Muscle layer of duodenum (tissue), 2 donors: ENCODE measurements at regions not wholly inside any gene's neighbourhood (a gene's known extent, or its start where the extent isn't known, plus 50 kb on each side); places are given as distances from the start of the nearest gene placed in this dataset.

Experiments
- H3K27ac ChIP-seq: one replicate; pipeline ENCODE4 v1.7.0; 2013; ENCODE audit warnings: mild to moderate bottlenecking, low read length
- H3K27me3 ChIP-seq: one replicate; pipeline ENCODE4 v1.7.0; 2013; ENCODE audit warnings: low read depth, mild to moderate bottlenecking, control low read depth, low read length
- H3K36me3 ChIP-seq, 2 donors: one replicate each; pipeline ENCODE4 v1.7.0; 2013; ENCODE audit warnings: low read length in 2 of 2, control low read depth in 1 of 2, mild to moderate bottlenecking in 1 of 2; ENCODE audit not compliant: insufficient read depth in 2 of 2, control insufficient read depth in 1 of 2
- H3K4me1 ChIP-seq, 2 donors: one replicate each; pipeline ENCODE4 v1.7.0; 2013; ENCODE audit warnings: low read length in 2 of 2, mild to moderate bottlenecking in 2 of 2, control low read depth in 1 of 2, moderate library complexity in 1 of 2; ENCODE audit not compliant: insufficient read depth in 2 of 2, control insufficient read depth in 1 of 2
- H3K4me3 ChIP-seq, 2 donors: one replicate each; pipeline ENCODE4 v1.7.0; 2013; ENCODE audit warnings: low read length in 2 of 2, low read depth in 1 of 2, mild to moderate bottlenecking in 1 of 2
- H3K9me3 ChIP-seq, 2 donors: one replicate each; pipeline ENCODE4 v1.7.0; 2013; ENCODE audit warnings: low read length in 2 of 2, control low read depth in 1 of 2, mild to moderate bottlenecking in 1 of 2; ENCODE audit not compliant: control insufficient read depth in 1 of 2
- donor health status: healthy.

DNA sequence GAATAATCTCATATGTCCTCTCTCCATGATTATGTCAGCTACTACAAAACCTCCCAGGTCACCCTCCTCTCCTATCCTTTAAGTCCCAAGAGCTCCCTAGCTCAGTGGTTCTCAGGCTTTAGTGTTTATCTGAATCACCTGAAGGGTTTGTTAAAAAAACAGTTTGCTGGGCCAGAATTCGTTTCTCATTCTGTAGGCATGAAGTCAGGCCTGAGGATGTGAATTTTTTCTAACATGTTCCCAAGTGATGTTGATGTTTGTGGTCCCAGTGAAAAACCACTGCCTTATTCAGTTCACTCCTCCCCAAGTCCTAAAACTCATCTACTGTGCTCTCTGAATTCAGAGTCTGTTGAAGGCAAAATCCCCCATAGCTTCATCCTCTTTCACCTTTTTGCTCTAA, 241.4 kb downstream of the ETNK1 start:
- no peaks in the 10 kb centered on the region for H3K9me3 ChIP-seq
- no peaks in the 10 kb centered on the region for H3K27me3 ChIP-seq
- no peaks in the 10 kb centered on the region for H3K4me1 ChIP-seq
- no peaks in the 10 kb centered on the region for H3K36me3 ChIP-seq
- no peak overlapping the region for H3K27ac ChIP-seq
- no peak overlapping the region for H3K4me3 ChIP-seq

DNA sequence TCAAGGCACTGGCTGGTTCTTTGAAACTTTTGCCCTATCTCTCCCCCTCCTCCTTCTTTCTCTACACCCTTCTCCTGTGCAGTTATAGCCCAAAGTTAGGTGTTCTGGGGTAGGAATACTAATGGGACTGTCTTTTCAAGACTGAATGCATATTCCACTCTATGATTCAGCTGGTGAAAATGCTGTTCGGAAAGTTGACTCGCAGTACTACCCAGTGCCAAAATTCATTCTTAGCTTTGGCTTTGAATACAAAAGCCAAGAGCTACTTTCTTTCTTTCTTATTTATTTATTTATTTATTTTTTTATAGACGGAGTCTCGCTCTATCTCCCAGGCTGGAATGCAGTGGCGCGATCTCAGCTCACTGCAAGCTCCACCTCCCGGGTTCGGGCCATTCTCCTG, 249.2 kb downstream of the ETNK1 start:
- Histone ChIP-seq H3K9me3 (no peaks in the 10 kb centered on the region), H3K4me1 (no peaks in the 10 kb centered on the region), H3K27me3 (no peaks in the 10 kb centered on the region), H3K4me3 (no peak overlapping the region), H3K27ac (no peak overlapping the region), H3K36me3 (no peaks in the 10 kb centered on the region)

DNA sequence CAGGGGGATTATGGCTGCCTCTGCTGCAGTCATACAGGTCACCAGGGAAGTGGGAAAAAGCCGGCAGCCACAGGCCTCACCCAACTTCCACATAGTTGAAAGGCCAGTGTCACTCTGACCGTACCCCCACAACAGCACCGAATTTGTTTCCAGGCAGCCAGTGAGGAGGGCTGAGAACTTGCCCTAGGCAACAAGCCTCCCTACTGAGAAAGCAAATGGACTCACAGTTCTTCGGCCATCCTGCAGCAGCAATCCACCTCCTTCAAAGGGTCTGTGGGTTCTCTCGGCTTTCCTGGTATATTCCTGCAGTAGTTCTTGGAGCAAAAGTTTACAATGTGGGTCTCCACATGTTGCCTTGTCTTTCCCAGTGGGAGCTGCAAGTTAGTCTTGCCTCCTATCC, 251.3 kb downstream of the ETNK1 start:
- Histone ChIP-seq H3K36me3 (no peaks in the 10 kb centered on the region), H3K27ac (no peak overlapping the region), H3K4me3 (no peak overlapping the region), H3K9me3 (no peaks in the 10 kb centered on the region), H3K27me3 (no peaks in the 10 kb centered on the region), H3K4me1 (no peaks in the 10 kb centered on the region)

DNA sequence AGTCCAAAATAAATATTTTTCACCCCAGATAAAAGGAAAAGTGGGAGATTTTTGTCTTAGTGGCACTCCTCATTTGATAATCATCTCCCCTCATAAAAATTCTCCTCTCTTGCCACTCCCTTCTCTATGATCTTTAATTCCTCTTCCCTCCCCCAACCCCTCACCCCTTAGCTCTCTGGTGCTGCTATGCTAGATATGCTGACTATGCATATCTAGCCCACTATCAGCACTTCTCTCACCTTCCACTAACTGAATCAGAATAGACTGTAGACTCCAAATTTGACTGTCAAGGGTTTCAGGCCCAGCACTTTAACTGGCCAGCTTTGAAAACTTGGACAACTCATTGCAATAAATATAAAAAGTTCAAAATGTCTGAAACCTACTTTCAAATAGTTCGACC, 254.2 kb downstream of the ETNK1 start:
- Histone ChIP-seq H3K4me3 (no peak overlapping the region), H3K4me1 (no peaks in the 10 kb centered on the region), H3K27me3 (no peaks in the 10 kb centered on the region), H3K27ac (no peak overlapping the region), H3K36me3 (no peaks in the 10 kb centered on the region), H3K9me3 (no peaks in the 10 kb centered on the region)

DNA sequence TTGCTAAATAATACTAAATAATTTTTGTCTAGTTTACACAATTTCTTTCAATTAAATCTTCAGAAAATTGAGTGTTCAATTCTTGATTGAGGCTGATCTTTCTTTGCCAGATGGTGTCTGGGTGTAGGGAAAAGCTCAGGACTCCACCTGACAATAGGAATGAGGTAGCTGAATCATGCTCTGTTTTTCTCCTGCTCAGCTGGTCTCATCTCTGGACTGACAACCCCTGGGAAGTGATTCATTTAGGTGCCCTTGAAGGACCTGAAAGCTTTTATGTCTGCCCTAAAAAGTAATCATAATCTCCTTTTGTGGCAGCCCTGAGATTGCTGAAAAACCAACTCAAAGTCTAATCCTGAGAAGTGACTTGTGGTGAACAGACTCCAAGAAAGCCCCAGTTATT, 255.4 kb downstream of the ETNK1 start:
- no peaks in the 10 kb centered on the region for H3K4me1 ChIP-seq
- H3K36me3 ChIP-seq = no peaks in the 10 kb centered on the region
- no peak overlapping the region for H3K4me3 ChIP-seq
- H3K27me3 ChIP-seq = no peaks in the 10 kb centered on the region
- no peaks in the 10 kb centered on the region for H3K9me3 ChIP-seq
- H3K27ac ChIP-seq = no peak overlapping the region

DNA sequence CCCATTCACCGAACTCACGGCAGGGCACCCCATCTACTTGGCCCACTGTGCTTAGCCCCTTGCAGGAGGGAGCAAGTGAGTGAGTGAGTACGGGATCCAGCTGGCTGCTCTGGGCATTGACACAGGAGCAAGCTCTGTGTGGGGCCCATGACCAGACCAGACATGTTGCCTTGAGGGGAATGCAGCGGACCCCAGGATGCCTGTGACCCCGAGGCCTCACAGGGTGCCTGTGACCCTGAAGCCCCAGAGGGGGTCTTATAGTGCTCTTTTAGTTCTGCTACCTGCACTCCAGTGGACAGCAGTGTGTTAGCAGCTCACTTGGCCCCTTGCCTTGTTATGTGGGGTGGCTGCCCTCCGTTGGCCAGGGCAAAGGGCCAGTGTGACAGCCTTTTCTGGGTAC, 255.8 kb downstream of the ETNK1 start:
- Histone ChIP-seq H3K27ac (no peak overlapping the region), H3K4me3 (no peak overlapping the region)

DNA sequence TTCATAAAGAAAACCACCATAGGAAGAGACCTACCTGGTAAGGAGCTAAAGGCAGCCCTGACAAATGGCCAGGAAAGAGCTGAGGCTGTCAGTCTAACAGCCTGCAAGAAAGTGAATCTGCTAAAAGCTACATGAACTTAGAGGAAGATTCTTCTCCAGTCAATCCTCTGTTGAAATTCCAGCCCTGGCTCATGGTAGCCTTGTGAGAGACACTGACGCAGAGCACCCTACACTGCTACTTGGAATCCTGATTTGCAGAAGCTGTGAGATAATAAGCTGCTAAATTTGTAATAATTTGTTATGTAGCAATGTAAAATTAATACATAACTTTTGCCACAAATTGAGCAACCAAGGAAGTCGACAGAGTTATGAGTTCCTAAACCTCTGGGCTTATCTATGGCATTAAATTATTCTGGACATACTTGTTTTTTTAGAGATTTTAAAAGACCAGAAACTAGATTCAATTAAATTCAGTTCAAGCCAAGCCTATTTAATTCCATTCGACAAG, 257.0 kb downstream of the ETNK1 start:
- no peak overlapping the region for H3K4me3 ChIP-seq
- no peaks in the 10 kb centered on the region for H3K27me3 ChIP-seq
- no peaks in the 10 kb centered on the region for H3K9me3 ChIP-seq
- no peaks in the 10 kb centered on the region for H3K4me1 ChIP-seq
- no peak overlapping the region for H3K27ac ChIP-seq
- H3K36me3 ChIP-seq = no peaks in the 10 kb centered on the region

More for the DNA sequence above, 255.8 kb downstream of the ETNK1 start:
- Histone ChIP-seq H3K27me3 (no peaks in the 10 kb centered on the region), H3K9me3 (no peaks in the 10 kb centered on the region), H3K36me3 (no peaks in the 10 kb centered on the region), H3K4me1 (no peaks in the 10 kb centered on the region)

DNA sequence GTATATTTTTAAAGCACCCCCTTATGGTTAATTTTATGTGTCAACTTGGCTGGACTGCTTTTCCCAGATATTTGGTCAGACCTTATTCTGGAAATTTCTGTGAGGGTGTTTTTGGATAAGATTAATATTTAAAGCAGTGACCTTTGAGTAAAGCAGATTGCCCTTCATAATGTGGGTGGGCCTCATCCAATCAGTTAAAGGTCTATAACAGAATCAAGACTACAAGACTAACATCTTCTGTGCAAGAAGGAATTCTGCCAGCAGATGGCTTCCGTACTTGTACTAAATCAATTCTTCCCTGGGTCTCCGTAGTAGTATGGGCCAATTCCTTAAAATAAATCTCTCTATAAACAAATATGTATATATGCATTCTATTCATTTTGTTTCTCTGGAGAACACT, 257.6 kb downstream of the ETNK1 start:
- Histone ChIP-seq H3K9me3 (no peaks in the 10 kb centered on the region), H3K4me1 (no peaks in the 10 kb centered on the region), H3K4me3 (no peak overlapping the region), H3K27me3 (no peaks in the 10 kb centered on the region), H3K36me3 (no peaks in the 10 kb centered on the region), H3K27ac (no peak overlapping the region)

DNA sequence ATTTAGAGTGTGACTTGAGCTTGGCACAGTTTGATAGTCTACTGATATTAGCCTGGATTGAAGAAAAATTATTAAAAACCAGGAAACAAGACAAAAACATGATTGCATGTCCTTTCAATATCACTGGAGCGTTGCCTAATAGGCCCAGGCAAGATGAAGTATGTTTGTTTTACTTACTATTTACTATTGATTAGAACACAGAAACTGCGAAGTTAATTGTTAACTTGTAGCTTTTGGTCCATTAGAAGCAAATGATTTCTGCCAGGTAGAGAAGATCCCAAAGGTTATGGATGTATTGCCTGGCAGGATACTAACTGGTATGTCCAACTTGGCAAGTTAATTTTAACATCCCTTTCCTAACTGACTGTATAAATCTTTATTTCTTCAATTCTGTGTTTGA, 268.9 kb downstream of the ETNK1 start:
- Histone ChIP-seq H3K36me3 (no peaks in the 10 kb centered on the region), H3K27ac (no peak overlapping the region), H3K27me3 (no peaks in the 10 kb centered on the region), H3K4me3 (no peak overlapping the region), H3K4me1 (no peaks in the 10 kb centered on the region), H3K9me3 (peaks cover 2 to 5% of the 10 kb centered on the region in 2 donors)

DNA sequence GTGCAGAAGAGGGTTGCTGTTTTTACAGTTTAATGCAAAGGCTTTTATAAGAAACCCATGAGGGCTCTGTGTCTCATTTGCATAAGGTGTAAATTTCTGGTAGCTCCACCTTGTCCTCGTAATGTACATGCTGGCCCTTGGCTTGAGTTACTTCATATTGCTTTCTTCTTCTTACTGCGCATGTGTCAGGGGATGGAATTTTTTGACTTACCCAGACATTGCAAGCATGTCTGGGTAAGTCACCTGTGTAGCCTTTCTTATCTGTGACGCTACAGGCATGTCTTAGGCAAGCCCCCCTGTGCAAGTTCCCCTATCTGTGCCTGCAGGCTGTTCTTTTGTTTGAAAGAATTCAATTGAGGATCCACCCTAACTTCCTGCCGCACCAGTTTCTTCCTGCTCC, 274.2 kb downstream of the ETNK1 start:
- no peaks in the 10 kb centered on the region for H3K4me1 ChIP-seq
- H3K27me3 ChIP-seq = no peaks in the 10 kb centered on the region

DNA sequence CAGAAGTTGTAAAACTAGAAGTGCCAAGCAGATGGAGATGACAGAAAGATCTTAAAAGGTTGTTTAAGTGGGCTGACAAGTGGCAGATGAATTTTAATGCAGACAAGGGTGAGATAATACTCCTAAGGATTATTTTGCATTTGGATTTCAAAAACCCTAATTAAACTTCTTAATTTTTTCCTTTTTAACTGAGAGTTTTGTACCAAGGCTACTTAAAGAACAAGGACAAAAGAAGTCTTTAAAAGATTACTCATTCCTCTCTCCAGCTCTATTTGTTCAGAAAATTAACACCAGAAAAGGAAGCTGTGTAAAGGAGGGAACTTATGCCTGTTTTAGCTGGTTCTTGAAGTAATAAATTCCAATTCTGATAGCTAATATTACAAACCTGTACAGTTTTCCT, 275.4 kb downstream of the ETNK1 start:
- Histone ChIP-seq H3K36me3 (no peaks in the 10 kb centered on the region), H3K9me3 (peaks cover 0 to 2% of the 10 kb centered on the region in 2 donors), H3K4me3 (no peak overlapping the region), H3K27me3 (no peaks in the 10 kb centered on the region), H3K4me1 (no peaks in the 10 kb centered on the region), H3K27ac (no peak overlapping the region)

More for the DNA sequence above, 274.2 kb downstream of the ETNK1 start:
- Histone ChIP-seq H3K9me3 (peaks cover 0 to 2% of the 10 kb centered on the region in 2 donors), H3K36me3 (no peaks in the 10 kb centered on the region), H3K27ac (no peak overlapping the region), H3K4me3 (no peak overlapping the region)

DNA sequence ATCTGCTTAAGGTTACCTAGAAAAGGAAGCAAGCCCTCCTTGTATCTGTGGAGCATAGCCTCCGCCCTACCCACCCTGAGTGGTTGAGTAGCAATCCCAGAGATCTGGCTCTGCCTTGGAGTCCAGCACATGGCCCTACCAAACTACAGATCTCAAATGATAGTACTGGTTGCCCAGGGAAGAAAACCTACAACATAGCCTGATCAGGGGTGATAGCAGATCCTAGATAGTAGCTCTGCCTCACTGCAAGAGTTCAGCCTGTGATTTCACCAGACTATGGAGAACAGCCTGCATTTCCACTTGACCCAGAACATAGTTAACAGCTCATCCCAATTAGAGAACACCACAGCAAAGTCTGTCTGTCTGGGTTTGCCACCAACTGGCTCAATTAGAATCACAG, 279.5 kb downstream of the ETNK1 start:
- Histone ChIP-seq H3K9me3 (peaks cover 0 to 2% of the 10 kb centered on the region in 2 donors), H3K4me1 (no peaks in the 10 kb centered on the region), H3K36me3 (no peaks in the 10 kb centered on the region), H3K27ac (no peak overlapping the region), H3K27me3 (no peaks in the 10 kb centered on the region), H3K4me3 (no peak overlapping the region)
